AG08395 (cell line): ENCODE measurements at regions not wholly inside any gene's neighbourhood (a gene's known extent, or its start where the extent isn't known, plus 50 kb on each side); places are given as distances from the start of the nearest gene placed in this dataset.

Source experiments
- DNase-seq: peaks from one replicate; pipeline ENCODE4 v3.0.0; 2012; ENCODE audit warnings: mixed read lengths, low spot score

GRCh38 chr14:101357559-101358319 is 203.6 kb upstream of the DIO3 start:
- DNase-seq: no peak

DNA sequence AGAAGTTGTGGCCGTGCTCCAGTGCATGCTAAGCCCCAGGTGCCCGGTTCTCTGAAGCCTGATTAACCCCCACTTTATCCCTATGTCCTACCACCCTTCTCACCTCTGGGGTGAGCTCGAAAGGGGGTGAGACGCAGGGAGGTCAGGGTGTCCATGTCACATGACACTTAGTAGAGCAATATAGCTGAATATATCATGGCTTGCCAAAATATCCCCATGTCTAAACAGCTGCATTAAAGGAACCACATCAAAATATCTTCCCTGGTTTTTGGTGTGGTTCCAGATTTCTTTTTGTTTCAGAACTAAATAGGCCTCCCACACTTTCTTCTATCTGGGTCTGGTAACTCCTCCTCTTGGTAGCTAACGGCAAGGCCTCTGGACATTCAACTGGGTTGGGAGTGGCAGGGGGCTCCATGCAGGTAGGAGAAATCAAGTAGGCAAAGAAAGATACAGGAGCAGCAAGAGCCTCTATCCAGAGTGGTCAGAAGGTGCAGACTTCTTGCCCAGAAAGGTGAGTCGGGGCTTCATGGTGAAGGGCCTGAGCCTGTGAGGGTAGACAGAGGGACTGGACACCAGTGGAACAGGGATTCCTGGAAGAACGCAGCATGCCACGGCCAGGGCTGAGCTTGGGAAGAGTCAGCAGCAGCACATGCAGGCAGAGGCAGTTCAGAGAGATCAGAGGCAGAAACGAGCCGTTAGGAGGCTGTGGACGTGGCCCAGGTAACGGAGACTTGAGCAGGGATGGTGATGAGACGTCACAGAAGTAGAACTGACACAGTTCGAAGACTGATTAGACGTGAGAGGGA is 202.8 kb upstream of the DIO3 start:
- DNase-seq: no peak

- no peak for DNase-seq
Measured at GRCh38 chr14:101359221-101360053, 201.9 kb upstream of the DIO3 start.

GRCh38 chr14:101360054-101360911 is 201.0 kb upstream of the DIO3 start:
- DNase-seq: no peak

DNA sequence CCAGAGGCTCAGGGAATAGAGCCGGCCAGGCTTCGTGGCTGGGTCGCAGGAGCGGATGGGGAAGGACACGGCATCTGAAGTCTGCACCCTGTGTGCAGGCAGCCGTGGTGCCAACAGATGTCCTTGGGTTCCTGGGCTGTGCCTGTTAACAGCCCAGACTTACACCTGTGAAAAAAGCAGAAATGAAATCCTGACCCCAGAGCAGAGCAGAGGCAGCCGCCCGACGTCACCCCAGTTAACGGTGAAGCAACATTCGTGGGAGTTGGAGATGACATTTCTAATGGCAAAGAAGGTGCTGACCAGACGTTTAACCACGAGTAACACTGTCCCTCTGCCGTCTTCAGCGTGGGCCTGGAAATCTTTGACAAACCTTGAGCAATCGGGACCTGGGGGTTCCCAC is 200.3 kb upstream of the DIO3 start:
- DNase-seq: no peak

- DNase-seq: no peak
Measured at GRCh38 chr14:101361451-101362433, 199.6 kb upstream of the DIO3 start.

GRCh38 chr14:101362529-101363260 is 198.6 kb upstream of the DIO3 start:
- no peak for DNase-seq

- no peak for DNase-seq
Measured at GRCh38 chr14:101363261-101363555, 198.1 kb upstream of the DIO3 start.

GRCh38 chr14:101363880-101364391 is 197.4 kb upstream of the DIO3 start:
- DNase-seq: no peak

GRCh38 chr14:101364503-101365328 is 196.6 kb upstream of the DIO3 start:
- DNase-seq: no peak

DNA sequence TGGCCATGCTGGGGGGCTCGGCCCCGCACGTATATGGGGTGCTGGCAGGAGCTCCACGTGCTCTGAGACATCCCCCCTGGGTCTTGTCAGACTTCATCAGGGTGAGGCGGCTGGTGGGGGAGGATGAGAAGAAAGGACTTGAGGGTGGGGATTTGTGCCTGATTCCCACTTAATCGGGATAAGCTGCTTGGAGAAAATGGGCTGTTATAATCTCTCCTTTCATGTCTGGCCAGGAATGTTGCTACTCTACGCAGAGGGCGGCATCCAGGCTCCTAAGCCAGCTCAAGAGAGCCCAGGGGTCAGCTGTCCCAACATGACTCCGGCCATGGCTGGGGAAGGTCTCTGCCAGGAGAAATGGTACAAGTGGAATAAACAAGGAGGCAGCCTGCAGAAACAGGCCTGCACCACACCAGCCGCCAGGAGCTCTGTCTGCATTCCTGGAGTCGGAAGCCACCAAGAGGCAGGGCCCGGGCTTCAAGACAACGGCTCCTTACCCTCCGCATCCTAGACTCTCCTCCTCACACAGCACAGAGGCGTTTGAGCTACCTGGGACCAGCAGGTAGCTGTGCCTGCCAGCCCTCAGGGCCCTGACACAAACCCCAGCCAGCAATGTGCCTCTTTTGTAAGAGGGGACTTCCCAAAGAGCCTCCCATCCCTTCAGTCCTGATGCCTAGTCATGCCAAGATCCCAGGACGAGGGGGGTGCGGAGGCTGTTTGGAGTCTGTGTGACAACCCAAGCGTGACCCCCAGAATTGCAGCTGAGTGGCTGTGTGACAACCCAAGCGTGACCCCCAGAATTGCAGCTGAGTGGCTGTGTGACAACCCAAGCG is 195.8 kb upstream of the DIO3 start:
- no peak for DNase-seq

DNA sequence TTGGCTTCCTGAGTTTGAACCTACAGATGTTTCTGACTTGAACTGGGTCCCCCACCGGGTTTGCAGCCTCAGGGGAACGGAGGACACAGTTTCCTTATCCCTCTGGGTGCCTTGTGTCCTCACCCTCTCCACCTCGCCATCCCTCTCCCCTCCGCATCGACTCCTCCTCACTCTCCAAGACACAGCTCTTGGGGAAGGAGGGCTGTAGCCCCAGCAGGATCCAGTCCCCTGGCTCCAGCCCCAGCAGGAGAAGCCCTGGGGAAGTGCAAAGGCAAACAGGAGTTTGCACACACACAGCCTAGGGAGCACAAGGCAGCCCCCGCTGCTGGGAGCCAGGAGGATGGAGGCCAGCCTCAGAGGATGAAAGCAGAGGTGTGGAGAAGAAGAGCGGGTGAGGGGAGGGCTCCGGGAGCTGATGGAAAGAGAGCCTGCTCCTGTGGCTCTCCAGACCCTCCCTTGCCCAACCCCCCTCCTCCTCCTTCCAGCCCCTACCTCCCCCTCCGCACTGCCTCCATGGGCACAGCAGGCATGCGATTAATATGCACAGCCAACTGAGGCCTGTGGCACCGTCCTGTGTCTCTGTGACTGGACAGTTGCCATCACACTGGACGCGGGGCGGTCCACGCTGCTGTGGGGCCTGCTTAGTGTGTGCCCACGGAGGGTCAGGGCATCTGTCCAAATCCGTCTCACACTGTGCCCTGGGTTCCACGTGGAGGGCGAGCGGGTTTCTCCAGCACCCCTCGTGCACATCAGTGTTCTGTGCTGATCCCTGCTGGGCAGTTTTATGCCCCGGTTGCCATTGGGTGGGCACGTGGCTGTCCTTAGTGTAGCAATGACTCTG is 193.7 kb upstream of the DIO3 start:
- DNase-seq: no peak

GRCh38 chr14:101368629-101369028 is 192.7 kb upstream of the DIO3 start:
- DNase-seq: no peak

- no peak for DNase-seq
Measured at GRCh38 chr14:101369194-101369915, 191.9 kb upstream of the DIO3 start.

DNA sequence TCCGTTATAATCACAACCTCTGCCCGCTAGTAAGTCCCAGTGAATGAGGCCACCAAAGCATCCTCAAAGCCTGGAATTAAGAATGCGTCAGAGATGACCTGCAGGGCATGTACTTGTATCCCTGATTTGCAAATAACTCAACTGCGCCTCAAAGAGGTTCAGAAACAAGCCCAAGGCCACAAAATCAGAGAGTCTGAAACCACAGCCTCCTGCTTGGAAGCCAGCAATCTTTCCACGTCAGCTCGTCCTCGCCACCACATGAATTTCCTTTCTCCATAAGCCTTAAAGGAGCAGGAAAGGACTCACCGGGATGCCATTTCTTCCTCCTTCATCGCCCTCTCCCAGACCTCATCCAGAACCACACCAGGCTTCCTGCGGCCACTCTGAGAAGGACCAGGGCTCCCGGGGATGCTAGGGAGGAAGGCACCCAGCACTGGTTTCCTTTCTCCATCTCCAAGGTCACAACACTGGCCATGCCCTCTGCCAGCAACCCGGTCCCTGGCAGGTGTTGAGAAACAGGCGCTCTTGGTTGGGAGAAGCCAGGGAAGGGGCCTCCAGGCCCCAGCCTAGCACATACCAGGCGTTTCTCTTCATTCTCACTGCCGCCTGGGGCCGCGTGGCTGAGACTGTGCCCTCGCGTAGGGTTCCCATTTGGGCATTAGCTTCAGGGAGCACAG is 191.2 kb upstream of the DIO3 start:
- DNase-seq: no peak
